Globus pallidus (tissue), 1 donor: ENCODE measurements at regions not wholly inside any gene's neighbourhood (a gene's known extent, or its start where the extent isn't known, plus 50 kb on each side); places are given as distances from the start of the nearest gene placed in this dataset.
"Not testable (repeated sequence)": the region's sequence is repeated elsewhere in the genome, so short reads cannot be mapped to it uniquely, and the experiment has no call there.

Experiments
- DNase-seq: peaks from one replicate; pipeline ENCODE4 v3.0.0-alpha.2; 2015; ENCODE audit warnings: low spot score

DNA sequence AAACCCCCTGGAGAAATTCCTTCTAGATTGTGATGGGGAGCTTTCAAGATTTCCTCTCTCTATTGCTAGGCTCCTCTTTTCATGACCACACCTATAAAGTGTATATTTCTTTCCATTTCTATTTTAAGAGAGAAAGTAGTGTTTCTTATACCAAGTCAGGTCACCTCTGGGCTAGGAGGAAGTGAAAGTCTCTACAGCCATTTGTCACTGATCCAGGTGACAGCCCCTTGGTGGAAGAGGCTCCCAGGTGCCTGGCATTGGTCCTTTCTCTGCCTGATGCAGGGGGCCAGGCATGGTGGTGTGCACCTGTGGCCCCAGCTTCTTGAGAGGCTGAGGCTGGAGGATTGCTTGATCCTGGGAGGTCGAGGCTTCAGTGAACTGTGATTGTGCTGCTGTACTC is 64.7 kb downstream of the DHCR7 start:
- DNase-seq = no peak

DNA sequence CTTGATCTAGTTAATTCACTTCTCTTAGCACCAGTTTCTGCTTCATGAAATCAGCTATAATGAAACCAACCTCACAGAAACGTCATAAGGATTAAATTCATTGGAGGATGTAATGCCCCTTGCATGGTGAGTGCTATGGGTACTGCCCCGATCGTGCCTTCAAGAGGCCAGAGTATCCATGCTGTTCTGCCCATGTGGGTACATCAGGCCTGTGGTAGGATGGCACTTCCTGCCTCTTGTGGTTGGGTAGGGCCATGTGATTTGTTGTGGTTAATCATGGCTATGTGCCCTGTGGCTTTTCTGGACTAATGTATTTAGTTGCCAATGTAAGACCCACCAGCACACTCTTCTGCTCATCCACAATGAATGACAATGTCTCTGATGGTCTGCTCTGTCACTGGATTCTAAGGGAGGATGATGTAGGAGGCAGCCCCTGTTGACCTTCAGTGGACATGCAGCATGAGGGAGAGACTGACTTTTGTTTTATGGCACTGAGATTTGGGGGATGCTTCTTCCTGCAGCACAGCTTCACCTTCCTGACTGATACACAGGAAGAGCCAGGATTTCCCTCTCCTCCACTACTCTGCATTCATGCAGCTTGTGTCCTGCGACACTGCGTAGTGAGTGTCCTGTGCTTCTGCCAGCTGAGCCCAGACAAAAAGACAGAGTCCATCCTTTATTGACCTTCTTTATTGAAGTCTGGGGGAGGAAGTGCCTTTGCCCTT is 66.2 kb downstream of the DHCR7 start:
- DNase-seq = no peak

DNA sequence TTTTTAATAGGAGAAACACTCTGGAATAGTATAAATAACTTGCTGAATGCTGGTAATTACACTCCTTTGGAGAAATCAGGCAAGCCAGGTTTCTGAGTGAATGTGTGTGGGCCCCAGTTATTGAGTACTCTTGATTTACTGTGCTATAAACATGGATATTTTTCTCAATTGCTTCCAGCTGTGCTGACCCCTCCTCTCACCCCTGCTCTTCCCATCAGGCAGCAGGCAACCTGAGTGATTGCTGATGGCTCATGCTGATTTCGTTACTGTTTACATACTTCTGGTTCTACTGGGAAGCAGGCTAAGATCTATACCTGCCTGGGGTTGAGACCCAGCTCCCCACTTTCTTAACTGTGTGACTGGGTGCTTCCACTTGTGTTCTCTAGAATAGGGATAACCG is 68.5 kb downstream of the DHCR7 start:
- no peak for DNase-seq

DNA sequence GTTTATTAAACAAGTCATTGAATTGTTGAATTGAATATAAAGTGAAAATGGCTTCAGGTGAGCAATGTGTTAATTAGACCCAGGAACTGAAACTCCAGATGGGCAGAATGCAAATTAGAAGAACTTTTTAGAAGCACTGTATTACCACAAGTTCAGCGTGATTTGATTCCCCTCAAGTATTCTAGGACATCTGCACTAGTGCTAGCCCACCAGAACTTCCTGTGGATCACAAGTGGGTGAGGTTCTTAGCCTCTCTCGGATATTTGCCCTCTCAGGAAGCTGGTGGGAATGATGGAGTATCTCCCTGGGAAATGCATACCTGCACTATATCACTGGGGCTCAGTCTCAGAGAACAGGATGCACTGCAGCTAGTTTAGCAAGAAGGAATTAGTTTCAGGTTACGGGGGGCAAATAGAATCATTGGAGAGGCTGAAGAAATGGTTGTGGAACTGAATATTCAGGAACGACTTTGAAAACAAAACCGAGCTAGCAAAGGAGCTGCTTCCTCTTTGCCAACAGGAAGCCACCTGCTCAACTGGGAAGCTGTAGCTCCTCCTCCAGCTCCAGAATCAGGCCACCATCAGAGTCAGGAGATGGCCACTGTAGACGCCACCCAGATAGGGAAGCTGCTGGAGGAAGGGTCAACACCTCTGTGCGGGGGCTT is 74.3 kb downstream of the DHCR7 start:
- DNase-seq = no peak

DNA sequence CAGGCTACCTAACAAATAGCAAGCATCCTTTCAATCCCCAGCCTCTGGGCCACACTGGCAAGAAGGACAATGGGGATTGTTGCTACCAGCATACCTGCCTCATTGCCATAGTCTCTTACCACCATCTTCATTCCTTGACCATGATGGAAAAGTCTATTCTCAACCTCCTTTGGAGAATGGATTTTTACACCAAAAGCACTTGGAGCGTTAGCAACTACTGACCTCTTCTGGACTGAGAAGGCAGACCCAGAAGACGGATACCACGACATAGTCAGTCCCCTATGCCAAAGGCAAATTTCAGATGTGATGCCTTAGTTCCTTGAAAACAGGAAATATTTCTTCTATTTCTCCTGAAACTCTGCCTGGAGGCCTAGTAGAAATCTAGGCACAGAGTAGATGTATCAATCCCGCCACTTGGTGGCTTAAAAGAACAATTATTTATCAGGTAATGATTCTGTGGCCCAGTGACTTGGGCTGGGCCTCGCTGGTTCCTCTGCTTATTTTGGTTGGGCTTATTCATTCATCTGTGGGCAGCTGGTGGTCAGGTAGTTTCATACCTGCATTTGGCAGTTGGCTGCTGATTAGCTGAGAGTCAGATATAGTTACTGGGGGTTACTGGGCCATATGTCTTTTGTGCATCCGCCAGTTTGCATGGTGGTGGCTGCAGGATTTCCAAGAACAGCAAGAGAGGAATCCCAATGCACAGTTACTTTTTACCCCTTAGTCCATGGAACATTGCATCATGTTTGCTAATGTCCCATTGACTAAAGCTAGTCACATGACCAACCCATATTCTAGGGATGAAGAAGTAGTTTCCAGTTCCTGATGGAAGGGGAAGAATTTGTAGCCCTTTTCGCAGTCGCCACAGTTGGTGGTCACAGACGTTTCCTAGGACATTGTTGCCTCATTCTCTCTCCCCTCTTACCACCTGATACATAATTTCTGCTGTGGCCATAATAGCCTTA is 75.2 kb downstream of the DHCR7 start:
- peak; percentile 46 for DNase-seq

DNA sequence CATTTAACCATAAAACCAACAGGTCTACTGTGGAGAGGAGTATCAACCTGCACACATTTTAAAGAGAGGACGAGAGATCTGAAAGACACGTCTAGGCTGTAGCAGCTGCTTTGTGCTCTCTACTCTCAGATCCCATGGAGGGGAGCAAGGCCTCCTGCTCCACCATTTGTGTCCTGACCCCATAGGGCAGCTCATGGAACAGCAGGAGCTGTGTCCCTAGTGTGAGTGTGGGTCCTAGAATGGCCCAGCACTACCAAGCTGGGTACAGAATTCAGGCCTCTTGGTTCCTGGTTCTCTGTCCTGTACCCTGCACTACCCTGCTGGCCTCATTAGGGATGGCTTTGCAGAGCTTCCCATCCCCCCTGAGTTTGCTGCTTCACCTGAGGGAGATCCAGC is 76.5 kb downstream of the DHCR7 start:
- no peak for DNase-seq

DNA sequence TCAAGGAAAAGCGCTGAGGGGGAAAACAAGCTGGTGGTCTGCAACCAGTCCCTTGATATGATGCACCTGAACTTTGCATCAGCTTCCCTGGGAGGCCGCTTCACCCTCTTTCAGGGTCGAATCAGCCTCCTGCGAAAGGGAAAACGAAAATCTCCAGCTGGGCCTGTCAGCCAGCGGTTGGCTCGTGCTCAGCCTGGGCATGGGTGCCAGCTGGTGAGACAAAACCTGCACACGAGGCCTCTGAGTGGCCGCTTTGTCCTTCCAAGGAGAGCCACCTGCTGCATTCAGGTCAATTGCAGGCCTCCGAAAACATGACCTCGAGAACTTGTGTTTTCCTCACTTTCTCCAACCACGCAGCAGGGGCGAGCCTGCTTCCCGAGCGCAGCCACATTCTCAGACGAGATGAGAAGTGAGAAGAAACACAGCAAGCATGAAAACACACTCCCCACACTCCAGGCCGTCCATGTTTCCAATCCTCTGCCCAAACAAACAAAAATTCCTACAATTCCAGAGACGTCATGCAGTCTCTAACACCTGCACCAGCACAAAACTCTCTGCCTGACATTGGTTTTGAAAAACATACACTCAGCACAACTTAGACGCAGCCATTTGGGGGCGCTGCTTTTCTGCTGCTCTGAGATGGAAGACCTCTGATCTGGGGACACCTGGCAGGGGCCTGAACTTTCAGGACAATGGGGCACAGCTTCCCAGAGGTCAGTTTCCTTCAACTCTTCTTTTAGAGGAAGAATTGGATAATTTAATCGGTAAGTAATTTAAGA is 77.1 kb downstream of the DHCR7 start:
- no peak for DNase-seq

DNA sequence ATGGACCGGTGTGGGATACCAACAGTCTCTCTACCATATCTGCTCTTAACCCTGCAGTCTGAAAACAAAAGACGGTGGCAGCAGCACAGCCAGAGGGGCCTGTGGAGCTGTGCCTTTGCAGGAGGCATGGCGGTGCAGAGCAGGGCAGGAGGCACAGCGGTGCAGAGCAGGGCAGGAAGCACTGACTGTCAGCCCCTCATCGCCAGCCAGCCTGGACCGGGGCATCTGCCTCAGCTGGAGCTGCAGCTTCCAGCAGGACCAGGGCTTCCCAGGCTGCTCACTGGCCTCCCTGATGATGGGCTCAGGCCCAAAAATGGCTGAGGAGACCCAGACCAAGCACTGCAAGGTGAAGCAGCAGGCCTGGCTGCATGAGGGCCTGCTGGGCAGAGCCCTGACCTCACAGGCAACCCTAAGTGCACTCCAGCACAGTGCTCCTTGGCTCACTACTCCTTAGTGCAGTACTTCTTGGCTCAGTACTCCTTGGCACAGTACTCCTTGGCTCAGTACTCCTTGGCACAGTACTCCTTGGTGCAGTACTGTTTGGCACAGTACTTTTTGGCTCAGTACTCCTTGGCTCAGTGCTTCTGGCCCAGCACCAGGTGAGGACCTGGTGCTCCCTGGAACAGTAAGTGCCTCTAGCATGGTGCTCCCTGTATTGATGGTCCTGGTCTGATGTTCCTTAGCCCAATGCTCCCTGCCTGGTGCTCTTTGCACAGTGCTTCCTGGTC is 78.0 kb downstream of the DHCR7 start:
- no peak for DNase-seq

DNA sequence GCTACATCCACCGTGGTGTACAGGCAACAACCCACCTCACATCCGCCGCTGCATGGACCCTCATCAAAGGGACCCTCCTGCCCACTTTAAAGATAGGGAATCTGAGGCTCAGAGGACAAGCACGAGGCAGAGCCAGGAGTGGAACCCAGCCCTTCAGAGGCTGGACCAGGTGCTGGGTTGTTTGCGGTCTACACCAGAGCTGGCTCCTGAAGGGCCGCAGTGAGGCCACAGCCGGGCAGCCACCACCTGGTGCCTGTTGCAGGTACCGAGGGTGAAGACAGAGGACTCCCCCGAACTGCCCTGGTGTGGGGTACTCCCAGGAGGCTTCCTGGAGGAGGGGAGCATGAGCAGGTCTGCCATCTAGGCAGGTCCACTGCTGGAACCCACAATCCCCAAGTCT is 78.8 kb downstream of the DHCR7 start:
- no peak for DNase-seq

DNA sequence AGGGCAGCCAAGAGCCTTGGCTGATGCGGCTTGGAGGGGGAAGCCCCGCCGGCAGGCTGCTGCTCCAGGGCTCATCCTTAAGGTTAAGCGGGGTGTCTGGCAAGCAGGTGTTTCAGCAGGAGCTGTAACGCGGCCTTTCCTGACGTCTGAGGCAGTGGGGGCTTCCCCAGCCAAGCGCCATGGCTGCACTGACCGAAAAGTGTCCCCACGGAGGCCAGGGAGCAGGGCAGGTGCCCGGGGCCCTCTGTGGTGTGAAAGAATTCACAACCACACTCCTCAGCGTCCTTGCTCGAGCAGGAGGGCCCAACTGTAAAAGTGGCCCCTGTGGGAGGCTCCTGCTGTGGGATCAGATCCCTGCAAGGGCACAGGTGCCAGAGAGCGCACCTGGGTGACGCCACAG is 79.2 kb downstream of the DHCR7 start:
- DNase-seq = no peak

DNA sequence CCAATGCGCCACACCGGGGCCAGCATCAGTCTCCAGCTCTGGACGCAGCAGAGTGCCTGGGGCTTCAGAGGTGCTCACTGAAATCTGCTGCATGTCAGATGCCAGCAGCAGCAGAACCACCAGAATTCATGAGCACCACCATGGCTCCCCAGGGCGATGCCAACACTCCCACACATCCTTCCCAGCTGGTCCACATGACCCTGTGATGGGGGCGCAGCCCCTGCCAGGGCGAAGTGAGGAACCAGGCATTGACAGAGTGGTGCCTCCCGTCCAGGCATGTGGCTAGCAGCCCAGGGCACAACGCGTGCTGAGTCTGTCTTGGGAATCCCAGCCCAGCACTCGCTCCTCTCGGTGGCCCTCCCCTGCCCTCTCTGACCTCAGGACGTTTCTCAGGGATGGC is 80.4 kb downstream of the DHCR7 start:
- no peak for DNase-seq

DNA sequence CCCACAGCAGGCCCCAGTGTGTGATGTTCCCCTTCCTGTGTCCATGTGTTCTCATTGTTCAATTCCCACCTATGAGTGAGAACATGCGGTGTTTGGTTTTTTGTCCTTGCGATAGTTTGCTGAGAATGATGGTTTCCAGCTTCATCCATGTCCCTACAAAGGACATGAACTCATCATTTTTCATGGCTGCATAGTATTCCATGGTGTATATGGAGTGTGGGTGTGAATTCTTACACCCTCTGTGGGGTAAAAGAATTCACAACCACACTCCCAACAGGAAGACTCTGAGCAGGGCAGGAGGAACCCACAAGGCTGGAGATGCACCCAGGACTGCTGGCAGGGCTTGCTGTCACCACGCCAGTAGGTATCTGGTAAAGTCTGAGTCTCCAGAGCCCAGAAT is 80.9 kb downstream of the DHCR7 start:
- DNase-seq = not testable (repeated sequence)

DNA sequence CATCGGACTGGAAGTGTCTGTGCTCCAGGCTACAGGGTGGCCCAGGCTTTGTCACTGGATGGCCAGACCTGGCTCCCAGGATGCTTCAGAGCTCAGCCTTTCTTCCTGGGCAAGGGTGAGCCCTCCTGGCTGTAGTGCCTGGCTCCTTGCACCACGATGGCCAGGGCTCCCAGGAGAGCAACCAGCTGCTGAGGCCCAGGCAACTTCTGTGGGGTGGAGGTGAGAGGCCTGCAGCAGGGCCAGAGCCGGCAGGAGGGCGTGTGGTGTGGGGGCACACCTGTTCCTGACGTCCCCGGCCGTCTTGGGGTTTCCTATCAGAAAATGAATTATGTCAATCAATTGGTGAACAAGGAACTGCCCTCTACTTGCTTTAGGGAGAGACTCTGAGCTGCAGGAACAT is 82.1 kb downstream of the DHCR7 start:
- DNase-seq = no peak

DNA sequence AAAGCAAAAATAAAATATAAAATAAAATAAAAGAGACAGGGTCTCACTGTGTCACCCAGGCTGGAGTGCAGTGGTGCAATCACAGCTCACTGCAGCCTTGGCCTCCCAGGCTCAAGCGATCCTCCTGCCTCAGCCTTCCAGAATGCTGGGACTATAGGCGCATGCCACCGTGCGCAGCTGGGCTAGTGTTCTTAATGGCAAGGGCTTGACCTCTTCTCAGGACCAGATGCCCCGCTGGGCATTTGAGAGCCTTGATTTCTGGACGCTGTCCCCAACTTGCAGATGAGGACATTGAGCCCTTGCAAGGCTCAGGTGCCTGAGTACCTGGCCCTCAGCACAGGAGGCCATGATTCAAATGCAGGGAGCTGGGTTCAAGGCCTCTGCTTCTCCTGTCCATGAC is 82.6 kb downstream of the DHCR7 start:
- no peak for DNase-seq

DNA sequence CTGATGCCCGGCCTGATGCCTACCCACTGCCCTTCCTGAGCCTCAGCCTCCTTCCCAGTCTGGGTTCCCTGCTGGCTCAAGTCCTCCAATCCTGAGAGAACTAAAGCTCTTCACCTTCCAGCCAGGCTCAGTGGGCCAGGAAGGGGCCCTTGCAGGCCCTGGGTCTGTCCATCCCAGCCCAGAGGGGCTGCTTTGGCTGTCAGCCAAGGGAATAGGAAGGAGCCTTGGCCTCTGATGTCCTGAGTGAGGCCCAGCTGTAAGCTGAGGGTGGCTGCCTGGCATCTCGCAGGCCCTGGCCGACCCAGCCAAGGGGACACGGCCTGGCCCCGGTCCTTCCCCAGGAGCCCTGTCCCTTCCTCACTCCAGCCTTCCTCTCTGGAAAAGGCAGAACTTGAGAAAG is 83.4 kb downstream of the DHCR7 start:
- no peak for DNase-seq

DNA sequence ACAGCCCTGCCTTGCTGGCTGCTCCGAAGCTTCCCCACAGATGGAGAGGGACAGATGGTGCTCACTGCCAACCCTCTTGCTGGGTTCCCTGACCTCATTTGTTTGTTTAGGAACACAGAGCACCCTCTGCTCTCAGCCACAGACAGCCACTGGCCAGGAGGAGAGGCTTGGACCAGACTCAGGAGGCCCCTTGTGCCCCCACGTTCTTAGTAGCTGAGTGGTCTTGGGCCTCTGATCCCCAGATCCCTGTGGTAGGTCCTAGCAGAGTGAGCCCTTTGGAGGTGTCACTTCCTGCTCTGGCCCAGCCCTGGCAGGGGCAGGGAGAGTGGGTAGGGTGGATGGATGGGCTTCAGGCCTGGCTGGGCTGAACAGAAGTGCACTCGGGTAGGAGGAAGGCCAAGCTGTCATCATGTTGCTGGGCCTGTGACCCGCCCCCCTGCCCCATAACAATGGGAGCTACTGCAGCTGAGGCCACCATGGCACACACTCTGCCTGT is 84.0 kb downstream of the DHCR7 start:
- peak; percentile 77 for DNase-seq

DNA sequence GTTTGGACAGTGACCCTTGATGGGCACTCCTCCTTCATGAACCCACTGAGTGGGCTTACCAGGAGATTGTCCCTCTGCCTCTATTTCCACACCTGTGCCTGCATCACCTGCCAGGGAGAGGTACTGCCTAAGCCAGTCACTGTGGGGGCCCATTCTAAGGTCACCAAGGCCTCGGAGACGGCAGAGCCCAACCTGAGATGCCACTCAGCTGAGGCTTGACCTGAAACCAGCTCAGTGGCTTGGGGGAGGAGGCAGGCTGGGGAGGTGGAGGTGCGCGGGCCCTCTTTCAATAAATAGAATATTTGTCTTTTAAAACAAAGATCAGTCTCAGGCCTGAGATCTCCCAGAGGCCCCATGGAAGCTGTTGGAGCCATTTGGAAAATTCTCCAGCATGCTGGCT is 84.5 kb downstream of the DHCR7 start:
- DNase-seq = no peak

DNA sequence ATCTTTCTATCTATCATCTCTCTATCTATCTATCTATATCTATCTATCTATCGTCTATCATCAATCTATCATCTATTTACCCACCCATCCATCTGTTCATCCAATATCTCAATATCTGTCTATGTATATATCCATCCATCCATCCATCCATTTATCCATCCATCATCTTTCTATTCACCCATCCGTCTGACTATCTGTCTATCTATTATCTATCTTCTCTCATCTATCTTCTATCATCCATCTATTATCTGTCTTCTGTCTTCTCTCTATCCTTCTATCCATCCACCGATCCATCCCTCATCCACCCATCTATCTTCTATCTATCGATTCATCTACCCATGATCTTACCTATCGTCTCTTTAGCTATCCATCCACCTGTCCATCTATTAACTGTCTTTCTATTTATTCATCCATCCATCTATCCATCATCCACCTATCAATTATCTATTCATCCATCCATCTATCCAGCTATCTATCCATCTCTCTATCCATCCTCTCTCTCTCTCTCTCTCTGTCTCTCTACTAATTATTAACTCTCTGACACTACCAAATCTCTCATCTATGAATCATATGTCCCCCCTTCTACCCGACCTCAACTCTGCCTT is 89.1 kb downstream of the DHCR7 start:
- no peak for DNase-seq

DNA sequence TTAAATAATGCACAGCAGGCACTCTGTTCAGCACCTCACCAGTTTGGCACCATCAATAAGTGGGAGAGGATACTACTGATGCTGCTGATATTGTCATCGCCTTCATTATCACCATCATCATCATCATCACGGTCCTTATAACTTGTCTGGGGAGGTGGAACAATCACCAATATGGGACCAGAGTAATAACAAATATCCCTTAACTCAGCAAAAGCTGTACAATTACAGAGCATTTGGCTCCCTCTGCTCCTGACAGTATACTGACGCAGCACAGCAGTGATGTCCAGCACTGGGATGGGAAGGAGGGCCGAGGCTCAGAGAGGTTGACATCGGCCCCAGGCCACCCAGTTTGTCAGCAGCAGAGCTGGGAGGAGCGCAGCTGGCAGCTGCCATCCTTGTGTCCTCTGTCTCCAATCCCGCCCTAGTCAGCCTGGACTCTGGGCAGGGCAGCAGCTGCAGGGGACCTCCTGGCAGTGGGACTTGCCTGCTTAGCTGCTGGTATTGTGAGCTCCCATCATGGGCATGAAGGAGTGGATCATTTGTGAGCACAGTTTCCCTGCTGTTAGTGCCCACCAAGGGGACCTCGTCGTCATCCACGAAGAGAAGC is 90.0 kb downstream of the DHCR7 start:
- DNase-seq = no peak

DNA sequence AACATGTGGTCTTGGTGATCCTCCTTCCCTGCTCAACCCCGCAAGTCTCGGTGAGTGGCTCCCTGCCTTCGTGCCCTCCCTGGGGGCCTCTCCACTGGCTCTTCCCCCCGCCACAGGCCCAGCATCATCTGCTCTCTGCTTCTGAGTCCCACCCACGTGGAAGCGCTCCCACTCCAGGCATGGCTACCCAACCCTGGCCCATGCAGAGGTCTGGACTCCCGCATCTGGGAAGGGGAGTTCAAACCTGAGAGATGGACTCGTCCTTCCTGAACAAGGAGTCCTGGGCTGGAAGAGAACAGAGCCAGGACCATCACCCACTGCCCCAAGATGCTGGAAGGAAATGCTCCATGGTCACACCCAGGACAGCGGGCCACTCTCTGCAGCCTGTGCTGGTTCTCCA is 90.8 kb downstream of the DHCR7 start:
- DNase-seq = no peak
